Testis (tissue), 2 donors: ENCODE measurements at regions not wholly inside any gene's neighbourhood (a gene's known extent, or its start where the extent isn't known, plus 50 kb on each side); places are given as distances from the start of the nearest gene placed in this dataset.

Source experiments
- POLR2A ChIP-seq: fragments of 450-650 bp; IDR thresholded peaks from one replicate; pipeline ENCODE4 v1.6.1; 2017; ENCODE audit warnings: antibody characterized with exemption, mild to moderate bottlenecking, moderate library complexity
- TF ChIP-seq, protein P1 (sequence below), 3 experiments: fragments of 450-650 bp in 2 of 3; fragments of 200-600 bp in 1 of 3; sonication (generic) in 1 of 3; IDR thresholded peaks; one replicate each; pipeline ENCODE4 v1.5.1; 2016 to 2019; ENCODE audit warnings: antibody characterized with exemption in 3 of 3, mild to moderate bottlenecking in 2 of 3, moderate library complexity in 1 of 3

GRCh38 chr12:91912178-91912577, 233.5 kb downstream of the BTG1 start:
- TF ChIP-seq, protein P1, sequence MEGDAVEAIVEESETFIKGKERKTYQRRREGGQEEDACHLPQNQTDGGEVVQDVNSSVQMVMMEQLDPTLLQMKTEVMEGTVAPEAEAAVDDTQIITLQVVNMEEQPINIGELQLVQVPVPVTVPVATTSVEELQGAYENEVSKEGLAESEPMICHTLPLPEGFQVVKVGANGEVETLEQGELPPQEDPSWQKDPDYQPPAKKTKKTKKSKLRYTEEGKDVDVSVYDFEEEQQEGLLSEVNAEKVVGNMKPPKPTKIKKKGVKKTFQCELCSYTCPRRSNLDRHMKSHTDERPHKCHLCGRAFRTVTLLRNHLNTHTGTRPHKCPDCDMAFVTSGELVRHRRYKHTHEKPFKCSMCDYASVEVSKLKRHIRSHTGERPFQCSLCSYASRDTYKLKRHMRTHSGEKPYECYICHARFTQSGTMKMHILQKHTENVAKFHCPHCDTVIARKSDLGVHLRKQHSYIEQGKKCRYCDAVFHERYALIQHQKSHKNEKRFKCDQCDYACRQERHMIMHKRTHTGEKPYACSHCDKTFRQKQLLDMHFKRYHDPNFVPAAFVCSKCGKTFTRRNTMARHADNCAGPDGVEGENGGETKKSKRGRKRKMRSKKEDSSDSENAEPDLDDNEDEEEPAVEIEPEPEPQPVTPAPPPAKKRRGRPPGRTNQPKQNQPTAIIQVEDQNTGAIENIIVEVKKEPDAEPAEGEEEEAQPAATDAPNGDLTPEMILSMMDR (IDR thresholded peaks at IDR 0.05) = no peak
- TF ChIP-seq POLR2A = no peak
